KMS-11 (cell line): ENCODE measurements at regions not wholly inside any gene's neighbourhood (a gene's known extent, or its start where the extent isn't known, plus 50 kb on each side); places are given as distances from the start of the nearest gene placed in this dataset.

ENCODE experiments used
- H2AFZ ChIP-seq: fragments of 200-600 bp; sonication (generic); 2 replicates; pipeline ENCODE4 v1.6.1; 2016; ENCODE audit warnings: antibody characterized with exemption, mixed run types, low read depth
- H3K27ac ChIP-seq: fragments of 200-600 bp; sonication (generic); 2 replicates; pipeline ENCODE4 v1.6.1; 2016; ENCODE audit warnings: mild to moderate bottlenecking, mixed run types
- H3K27me3 ChIP-seq: fragments of 200-600 bp; sonication (generic); 2 replicates; pipeline ENCODE4 v1.6.1; 2017; ENCODE audit warnings: mild to moderate bottlenecking, low read depth, mixed run types, moderate library complexity; ENCODE audit not compliant: insufficient read depth
- H3K36me3 ChIP-seq: fragments of 200-600 bp; sonication (generic); 2 replicates; pipeline ENCODE4 v1.6.1; 2017; ENCODE audit warnings: mild to moderate bottlenecking, mixed run types; ENCODE audit not compliant: insufficient read depth
- H3K4me1 ChIP-seq: fragments of 200-600 bp; sonication (generic); 2 replicates; pipeline ENCODE4 v1.6.1; 2016; ENCODE audit warnings: mild to moderate bottlenecking, low read depth, mixed run types; ENCODE audit not compliant: poor library complexity, severe bottlenecking
- H3K4me2 ChIP-seq: fragments of 200-600 bp; sonication (generic); 2 replicates; pipeline ENCODE4 v1.7.0; 2016; ENCODE audit warnings: mild to moderate bottlenecking, mixed run types
- H3K4me3 ChIP-seq: fragments of 200-600 bp; sonication (generic); IDR thresholded peaks from 2 replicates; pipeline ENCODE4 v1.6.1; 2017; ENCODE audit warnings: low read depth, low read length, mixed read lengths; ENCODE audit not compliant: insufficient read depth
- H3K79me2 ChIP-seq: fragments of 200-600 bp; sonication (generic); 2 replicates; pipeline ENCODE4 v1.6.1; 2016; ENCODE audit warnings: low read depth, mixed run types; ENCODE audit not compliant: insufficient read depth
- H3K9ac ChIP-seq: fragments of 200-600 bp; sonication (generic); 2 replicates; pipeline ENCODE4 v1.6.1; 2016; ENCODE audit warnings: mild to moderate bottlenecking, mixed run types
- H4K20me1 ChIP-seq: fragments of 200-600 bp; sonication (generic); 2 replicates; pipeline ENCODE4 v1.6.1; 2016; ENCODE audit warnings: mild to moderate bottlenecking, mixed run types; ENCODE audit not compliant: insufficient read depth
- TF ChIP-seq, protein P1 (sequence below): fragments of 200-600 bp; sonication (generic); conservative IDR thresholded peaks from 2 replicates; pipeline ENCODE4 v1.6.1; 2017; ENCODE audit warnings: low read depth, mild to moderate bottlenecking, antibody characterized with exemption, low read length, moderate library complexity, mixed read lengths

GRCh38 chr12:9332564-9332963 is 124.4 kb upstream of the PZP start:
- no peaks in the 10 kb centered on the region for H3K36me3 ChIP-seq
- no peak overlapping the region for H3K9ac ChIP-seq
- no peak overlapping the region for H3K4me3 ChIP-seq
- no peaks in the 10 kb centered on the region for H4K20me1 ChIP-seq
- H2AFZ ChIP-seq = no peak overlapping the region
- no peak overlapping the region for H3K27ac ChIP-seq
- TF ChIP-seq, protein P1, sequence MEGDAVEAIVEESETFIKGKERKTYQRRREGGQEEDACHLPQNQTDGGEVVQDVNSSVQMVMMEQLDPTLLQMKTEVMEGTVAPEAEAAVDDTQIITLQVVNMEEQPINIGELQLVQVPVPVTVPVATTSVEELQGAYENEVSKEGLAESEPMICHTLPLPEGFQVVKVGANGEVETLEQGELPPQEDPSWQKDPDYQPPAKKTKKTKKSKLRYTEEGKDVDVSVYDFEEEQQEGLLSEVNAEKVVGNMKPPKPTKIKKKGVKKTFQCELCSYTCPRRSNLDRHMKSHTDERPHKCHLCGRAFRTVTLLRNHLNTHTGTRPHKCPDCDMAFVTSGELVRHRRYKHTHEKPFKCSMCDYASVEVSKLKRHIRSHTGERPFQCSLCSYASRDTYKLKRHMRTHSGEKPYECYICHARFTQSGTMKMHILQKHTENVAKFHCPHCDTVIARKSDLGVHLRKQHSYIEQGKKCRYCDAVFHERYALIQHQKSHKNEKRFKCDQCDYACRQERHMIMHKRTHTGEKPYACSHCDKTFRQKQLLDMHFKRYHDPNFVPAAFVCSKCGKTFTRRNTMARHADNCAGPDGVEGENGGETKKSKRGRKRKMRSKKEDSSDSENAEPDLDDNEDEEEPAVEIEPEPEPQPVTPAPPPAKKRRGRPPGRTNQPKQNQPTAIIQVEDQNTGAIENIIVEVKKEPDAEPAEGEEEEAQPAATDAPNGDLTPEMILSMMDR = no peak
- no peaks in the 10 kb centered on the region for H3K79me2 ChIP-seq
- peaks cover 2% of the 10 kb centered on the region for H3K4me1 ChIP-seq
- H3K27me3 ChIP-seq = no peaks in the 10 kb centered on the region
- no peak overlapping the region for H3K4me2 ChIP-seq

DNA sequence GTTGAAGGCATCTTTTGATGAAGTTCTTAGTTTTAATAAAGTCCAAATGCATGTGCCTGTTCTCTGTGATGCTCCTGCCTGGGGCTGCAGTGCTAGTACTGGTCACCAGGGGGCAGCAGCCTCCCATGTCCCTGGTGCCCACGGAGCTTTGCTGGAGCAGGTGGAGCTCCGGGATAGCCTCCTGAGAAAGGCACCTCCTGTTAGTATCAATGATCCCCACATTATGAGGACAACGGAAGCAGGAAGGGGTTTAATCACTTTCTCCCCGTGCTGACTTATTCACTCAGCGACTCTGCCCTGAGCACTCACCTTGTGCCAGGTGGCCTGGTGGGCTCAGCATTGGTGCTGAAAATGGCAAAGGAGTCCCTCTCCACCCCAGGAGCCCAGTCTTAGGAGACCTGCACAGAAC is 123.0 kb upstream of the PZP start:
- Histone ChIP-seq H3K4me1 (peaks cover 2% of the 10 kb centered on the region), H2AFZ (no peak overlapping the region), H3K4me3 (no peak overlapping the region), H3K4me2 (no peak overlapping the region), H3K9ac (no peak overlapping the region), H3K36me3 (no peaks in the 10 kb centered on the region), H3K27me3 (no peaks in the 10 kb centered on the region), H3K27ac (no peak overlapping the region), H4K20me1 (no peaks in the 10 kb centered on the region), H3K79me2 (no peaks in the 10 kb centered on the region)
- TF ChIP-seq, protein P1 = peak; percentile 97

- Histone ChIP-seq H3K36me3 (no peaks in the 10 kb centered on the region), H3K9ac (no peak overlapping the region), H3K79me2 (no peaks in the 10 kb centered on the region), H3K27me3 (no peaks in the 10 kb centered on the region), H3K4me2 (no peak overlapping the region), H4K20me1 (no peaks in the 10 kb centered on the region), H3K27ac (no peak overlapping the region), H3K4me3 (no peak overlapping the region), H3K4me1 (peaks cover 2% of the 10 kb centered on the region), H2AFZ (no peak overlapping the region)
- TF ChIP-seq, protein P1 = no peak
Measured at GRCh38 chr12:9329019-9329418, 120.8 kb upstream of the PZP start.

GRCh38 chr12:9328065-9328464 is 119.9 kb upstream of the PZP start:
- Histone ChIP-seq H3K79me2 (no peaks in the 10 kb centered on the region), H3K4me2 (no peak overlapping the region), H4K20me1 (no peaks in the 10 kb centered on the region), H3K36me3 (no peaks in the 10 kb centered on the region), H3K9ac (no peak overlapping the region), H3K27ac (no peak overlapping the region), H3K4me1 (peaks cover 2% of the 10 kb centered on the region), H3K4me3 (no peak overlapping the region), H2AFZ (no peak overlapping the region), H3K27me3 (no peaks in the 10 kb centered on the region)
- TF ChIP-seq, protein P1 = no peak
